K562 (cell line): ENCODE measurements at regions not wholly inside any gene's neighbourhood (a gene's known extent, or its start where the extent isn't known, plus 50 kb on each side); places are given as distances from the start of the nearest gene placed in this dataset.

ENCODE experiments used
- COPS2 ChIP-seq: fragments of 450-650 bp; conservative IDR thresholded peaks from 2 replicates; pipeline ENCODE4 v1.6.1; 2016; ENCODE audit warnings: mild to moderate bottlenecking, moderate library complexity
- FIP1L1 ChIP-seq: fragments of 200-400 bp; formaldehyde crosslinking; IDR thresholded peaks from 2 replicates; pipeline ENCODE4 v1.6.1; 2018; ENCODE audit warnings: mild to moderate bottlenecking, low read depth, low read length; ENCODE audit not compliant: poor library complexity, severe bottlenecking
- ILK ChIP-seq: fragments of 450-650 bp; IDR thresholded peaks from 2 replicates; pipeline ENCODE4 v1.6.1; 2016; ENCODE audit warnings: missing genetic modification characterization, low read depth, mild to moderate bottlenecking, missing compliant biosample characterization, moderate library complexity, borderline replicate concordance
- NONO ChIP-seq, 2 experiments: fragments of 200-400 bp in 1 of 2; fragments of 450-650 bp in 1 of 2; formaldehyde crosslinking in 1 of 2; IDR thresholded peaks; 2 replicates each; pipeline ENCODE4 v1.6.1; 2017; ENCODE audit warnings: low read depth in 2 of 2, mild to moderate bottlenecking in 2 of 2, moderate library complexity in 2 of 2, low read length in 1 of 2
- NR2C1 ChIP-seq, 2 experiments: fragments of 450-650 bp; IDR thresholded peaks; 2 replicates each; pipeline ENCODE4 v1.6.1; 2017; ENCODE audit warnings: mild to moderate bottlenecking in 2 of 2, antibody characterized with exemption in 1 of 2, inconsistent platforms in 1 of 2, missing compliant biosample characterization in 1 of 2, missing genetic modification characterization in 1 of 2
- NR2C2 ChIP-seq, 2 experiments: fragments of 200-800 bp in 1 of 2; sonication (Bioruptor generic) in 1 of 2; sonication (generic) in 1 of 2; formaldehyde crosslinking in 1 of 2; IDR thresholded peaks; 2 replicates each; pipeline versions ENCODE4 v1.6.1 to v1.8.0; 2016 to 2022; ENCODE audit warnings: mild to moderate bottlenecking in 1 of 2, missing compliant biosample characterization in 1 of 2, missing genetic modification characterization in 1 of 2, missing genetic modification reagents in 1 of 2
- POLR2AphosphoS5 ChIP-seq: IDR thresholded peaks from 2 replicates; pipeline ENCODE4 v1.6.1; 2011; ENCODE audit warnings: mild to moderate bottlenecking, low read depth, low read length, moderate library complexity; ENCODE audit not compliant: control insufficient read depth, insufficient read depth
- SMAD1 ChIP-seq: fragments of 150-350 bp; IDR thresholded peaks from 2 replicates; pipeline ENCODE4 v1.6.1; 2014; ENCODE audit warnings: low read length, low read depth; ENCODE audit not compliant: partially characterized antibody
- ZNF133 ChIP-seq: fragments of 250-450 bp; sonication (Bioruptor Pico); IDR thresholded peaks from 2 replicates; pipeline ENCODE4 v1.4.0; 2020; ENCODE audit warnings: mild to moderate bottlenecking
- ZNF407 ChIP-seq: fragments of 450-650 bp; IDR thresholded peaks from 2 replicates; pipeline ENCODE4 v1.6.1; 2016; ENCODE audit warnings: low read depth
- ZNF584 ChIP-seq: fragments of 200-800 bp; sonication (Bioruptor generic); IDR thresholded peaks from 2 replicates; pipeline ENCODE4 v1.6.1; 2016; ENCODE audit warnings: low read depth, mild to moderate bottlenecking, missing genetic modification characterization, missing compliant biosample characterization
- TF ChIP-seq, protein P1 (sequence below): fragments of 200-400 bp; formaldehyde crosslinking; IDR thresholded peaks from 2 replicates; pipeline ENCODE4 v1.6.1; 2017; ENCODE audit warnings: mild to moderate bottlenecking, low read depth, low read length, moderate library complexity

- no peak for TF ChIP-seq ZNF407
- TF ChIP-seq NONO (IDR thresholded peaks at IDR 0.05; ENCODE audit: low read depth in 2 of 2, low read length in 1 of 2) = no peak
- TF ChIP-seq, protein P1, sequence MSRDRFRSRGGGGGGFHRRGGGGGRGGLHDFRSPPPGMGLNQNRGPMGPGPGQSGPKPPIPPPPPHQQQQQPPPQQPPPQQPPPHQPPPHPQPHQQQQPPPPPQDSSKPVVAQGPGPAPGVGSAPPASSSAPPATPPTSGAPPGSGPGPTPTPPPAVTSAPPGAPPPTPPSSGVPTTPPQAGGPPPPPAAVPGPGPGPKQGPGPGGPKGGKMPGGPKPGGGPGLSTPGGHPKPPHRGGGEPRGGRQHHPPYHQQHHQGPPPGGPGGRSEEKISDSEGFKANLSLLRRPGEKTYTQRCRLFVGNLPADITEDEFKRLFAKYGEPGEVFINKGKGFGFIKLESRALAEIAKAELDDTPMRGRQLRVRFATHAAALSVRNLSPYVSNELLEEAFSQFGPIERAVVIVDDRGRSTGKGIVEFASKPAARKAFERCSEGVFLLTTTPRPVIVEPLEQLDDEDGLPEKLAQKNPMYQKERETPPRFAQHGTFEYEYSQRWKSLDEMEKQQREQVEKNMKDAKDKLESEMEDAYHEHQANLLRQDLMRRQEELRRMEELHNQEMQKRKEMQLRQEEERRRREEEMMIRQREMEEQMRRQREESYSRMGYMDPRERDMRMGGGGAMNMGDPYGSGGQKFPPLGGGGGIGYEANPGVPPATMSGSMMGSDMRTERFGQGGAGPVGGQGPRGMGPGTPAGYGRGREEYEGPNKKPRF = no peak
- no peak for TF ChIP-seq NR2C1 (IDR thresholded peaks at IDR 0.05)
- TF ChIP-seq NR2C1 (tag; IDR thresholded peaks at IDR 0.05) = no peak
- TF ChIP-seq SMAD1 = no peak
- TF ChIP-seq ZNF584 (CRISPR knock-in tag) = no peak
- TF ChIP-seq POLR2AphosphoS5 = no peak
- no peak for TF ChIP-seq ZNF133 (CRISPR knock-in tag)
- TF ChIP-seq COPS2 = no peak
- TF ChIP-seq FIP1L1 = no peak
- no peak for TF ChIP-seq NR2C2 (CRISPR knock-in tag; IDR thresholded peaks at IDR 0.05)
- TF ChIP-seq NR2C2 (tag; IDR thresholded peaks at IDR 0.05) = no peak
- no peak for TF ChIP-seq ILK
Observed at GRCh38 chr4:188409851-188410250, 270.6 kb downstream of the TRIML1 start (continued).
